ENCODE measurements at regions not wholly inside any gene's neighbourhood (a gene's known extent, or its start where the extent isn't known, plus 50 kb on each side); places are given as distances from the start of the nearest gene placed in this dataset.

GRCh38 chr4:152218576-152218975 is 317.3 kb downstream of the FBXW7 start:
- Histone ChIP-seq H3K4me3 (ENCODE audit: low read length) (no peak overlapping the region), H3F3A (ENCODE audit: insufficient read depth, low read length) (no peaks in the 10 kb centered on the region), H3K36me3 (replicated peaks; ENCODE audit: insufficient read depth, low read length) (no peaks in the 10 kb centered on the region), H3K4me1 (ENCODE audit: low read length) (no peaks in the 10 kb centered on the region), H3K4me2 (ENCODE audit: low read depth, low read length) (no peak overlapping the region), H3K79me2 (ENCODE audit: low read length) (no peaks in the 10 kb centered on the region), H3K9me2 (replicated peaks; ENCODE audit: insufficient read depth, low read length) (no peaks in the 10 kb centered on the region), H3K9me3 (replicated peaks; ENCODE audit: insufficient read depth, low read length) (no peaks in the 10 kb centered on the region), H2AFZ (ENCODE audit: low read length) (no peak overlapping the region), H3K27me3 (replicated peaks; ENCODE audit: insufficient read depth, low read length) (no peaks in the 10 kb centered on the region), H3K27ac (ENCODE audit: low read length) (no peak overlapping the region), H3K9ac (ENCODE audit: low read length) (no peak overlapping the region), H4K20me1 (ENCODE audit: insufficient read depth, low read length) (no peaks in the 10 kb centered on the region)
- DNase-seq = no peak
- TF ChIP-seq CTCF (IDR thresholded peaks at IDR 0.05; ENCODE audit: low read length) (no peak), EZH2phosphoT487 (IDR thresholded peaks at IDR 0.05; ENCODE audit: low read length) (no peak), EZH2 (optimal IDR thresholded peaks at IDR 0.05; ENCODE audit: low read depth, low read length) (no peak)

- Histone ChIP-seq H3K9ac (ENCODE audit: low read length) (no peak overlapping the region), H3K27me3 (replicated peaks; ENCODE audit: insufficient read depth, low read length) (no peaks in the 10 kb centered on the region), H3K9me3 (replicated peaks; ENCODE audit: insufficient read depth, low read length) (no peaks in the 10 kb centered on the region), H3K36me3 (replicated peaks; ENCODE audit: insufficient read depth, low read length) (no peaks in the 10 kb centered on the region), H3K9me2 (replicated peaks; ENCODE audit: insufficient read depth, low read length) (no peaks in the 10 kb centered on the region), H3K4me2 (ENCODE audit: low read depth, low read length) (no peak overlapping the region), H4K20me1 (ENCODE audit: insufficient read depth, low read length) (no peaks in the 10 kb centered on the region), H3K79me2 (ENCODE audit: low read length) (no peaks in the 10 kb centered on the region), H3K4me1 (ENCODE audit: low read length) (no peaks in the 10 kb centered on the region), H3K27ac (ENCODE audit: low read length) (no peak overlapping the region), H3K4me3 (ENCODE audit: low read length) (no peak overlapping the region), H2AFZ (ENCODE audit: low read length) (no peak overlapping the region), H3F3A (ENCODE audit: insufficient read depth, low read length) (no peaks in the 10 kb centered on the region)
- no peak for DNase-seq
- TF ChIP-seq EZH2phosphoT487 (IDR thresholded peaks at IDR 0.05; ENCODE audit: low read length) (no peak), CTCF (IDR thresholded peaks at IDR 0.05; ENCODE audit: low read length) (no peak), EZH2 (optimal IDR thresholded peaks at IDR 0.05; ENCODE audit: low read depth, low read length) (no peak)
Measured at GRCh38 chr4:152217896-152218295, 318.0 kb downstream of the FBXW7 start.

GRCh38 chr4:152211936-152212653 is 323.8 kb downstream of the FBXW7 start:
- no peaks in the 10 kb centered on the region for H3K36me3 ChIP-seq (replicated peaks; ENCODE audit: insufficient read depth, low read length)
- H3K27ac ChIP-seq (ENCODE audit: low read length) = no peak overlapping the region
- TF ChIP-seq CTCF (IDR thresholded peaks at IDR 0.05; ENCODE audit: low read length) = no peak
- TF ChIP-seq EZH2 (optimal IDR thresholded peaks at IDR 0.05; ENCODE audit: low read depth, low read length) = no peak
- no peak for TF ChIP-seq EZH2phosphoT487 (IDR thresholded peaks at IDR 0.05; ENCODE audit: low read length)
- no peak overlapping the region for H2AFZ ChIP-seq (ENCODE audit: low read length)
- H3F3A ChIP-seq (ENCODE audit: insufficient read depth, low read length) = no peaks in the 10 kb centered on the region
- H3K9me3 ChIP-seq (replicated peaks; ENCODE audit: insufficient read depth, low read length) = no peaks in the 10 kb centered on the region
- no peak overlapping the region for H3K4me3 ChIP-seq (ENCODE audit: low read length)
- DNase-seq = no peak
- no peak overlapping the region for H3K4me2 ChIP-seq (ENCODE audit: low read depth, low read length)
- no peaks in the 10 kb centered on the region for H3K4me1 ChIP-seq (ENCODE audit: low read length)
- no peaks in the 10 kb centered on the region for H3K79me2 ChIP-seq (ENCODE audit: low read length)
- H3K9me2 ChIP-seq (replicated peaks; ENCODE audit: insufficient read depth, low read length) = no peaks in the 10 kb centered on the region
- no peak overlapping the region for H3K9ac ChIP-seq (ENCODE audit: low read length)
- no peaks in the 10 kb centered on the region for H3K27me3 ChIP-seq (replicated peaks; ENCODE audit: insufficient read depth, low read length)
- H4K20me1 ChIP-seq (ENCODE audit: insufficient read depth, low read length) = no peaks in the 10 kb centered on the region
